Thyroid gland (tissue), 4 donors: ENCODE measurements at regions not wholly inside any gene's neighbourhood (a gene's known extent, or its start where the extent isn't known, plus 50 kb on each side); places are given as distances from the start of the nearest gene placed in this dataset.
"Not testable (repeated sequence)": the region's sequence is repeated elsewhere in the genome, so short reads cannot be mapped to it uniquely, and the experiment has no call there.

ENCODE experiments used
- DNase-seq, 2 donors: peaks; one replicate each; pipeline ENCODE4 v3.0.0-alpha.2; 2019
- H3K27ac ChIP-seq, 3 donors: fragments of 200-600 bp; sonication (generic); 1 replicate in 2 of 3; 2 replicates in 1 of 3; pipeline ENCODE4 v1.5.1; 2016 to 2019; ENCODE audit warnings: mild to moderate bottlenecking in 1 of 3, moderate library complexity in 1 of 3
- H3K27me3 ChIP-seq: fragments of 200-600 bp; sonication (generic); one replicate; pipeline ENCODE4 v1.5.1; 2019
- H3K36me3 ChIP-seq, 2 donors: fragments of 200-600 bp; sonication (generic); one replicate each; pipeline ENCODE4 v1.5.1; 2016 to 2019
- H3K4me1 ChIP-seq, 2 donors: fragments of 200-600 bp; sonication (generic); one replicate each; pipeline ENCODE4 v1.5.1; 2017 to 2019
- H3K4me3 ChIP-seq, 3 donors: fragments of 200-600 bp; sonication (generic); replicated peaks in 1 of 3; 1 replicate in 2 of 3; 2 replicates in 1 of 3; pipeline ENCODE4 v1.5.1; 2016; ENCODE audit warnings: mild to moderate bottlenecking in 1 of 3
- H3K9me3 ChIP-seq: fragments of 200-600 bp; sonication (generic); one replicate; pipeline ENCODE4 v1.5.1; 2017
- POLR2A ChIP-seq, 2 donors: fragments of 450-650 bp; IDR thresholded peaks; one replicate each; pipeline ENCODE4 v1.6.1; 2017; ENCODE audit warnings: antibody characterized with exemption in 2 of 2, mild to moderate bottlenecking in 2 of 2, moderate library complexity in 1 of 2
- WGBS, 2 donors: methylation state at CpG; one replicate each; pipeline ENCODE4 v1.1.5; 2017; 5-methylcytosine and 5-hydroxymethylcytosine counted together
- intact Hi-C: fragments of 100-400 bp; cut with DNase I; formaldehyde crosslinking; loops from one replicate; pipeline ENCODE4 v1.15.1; 2023
- TF ChIP-seq, protein P1 (sequence below), 6 experiments: fragments of 200-600 bp in 3 of 6; fragments of 450-650 bp in 3 of 6; sonication (generic) in 3 of 6; IDR thresholded peaks; one replicate each; pipeline ENCODE4 v1.5.1; 2016 to 2019; ENCODE audit warnings: antibody characterized with exemption in 6 of 6, mild to moderate bottlenecking in 2 of 6, inconsistent platforms in 1 of 6, moderate library complexity in 1 of 6

DNA sequence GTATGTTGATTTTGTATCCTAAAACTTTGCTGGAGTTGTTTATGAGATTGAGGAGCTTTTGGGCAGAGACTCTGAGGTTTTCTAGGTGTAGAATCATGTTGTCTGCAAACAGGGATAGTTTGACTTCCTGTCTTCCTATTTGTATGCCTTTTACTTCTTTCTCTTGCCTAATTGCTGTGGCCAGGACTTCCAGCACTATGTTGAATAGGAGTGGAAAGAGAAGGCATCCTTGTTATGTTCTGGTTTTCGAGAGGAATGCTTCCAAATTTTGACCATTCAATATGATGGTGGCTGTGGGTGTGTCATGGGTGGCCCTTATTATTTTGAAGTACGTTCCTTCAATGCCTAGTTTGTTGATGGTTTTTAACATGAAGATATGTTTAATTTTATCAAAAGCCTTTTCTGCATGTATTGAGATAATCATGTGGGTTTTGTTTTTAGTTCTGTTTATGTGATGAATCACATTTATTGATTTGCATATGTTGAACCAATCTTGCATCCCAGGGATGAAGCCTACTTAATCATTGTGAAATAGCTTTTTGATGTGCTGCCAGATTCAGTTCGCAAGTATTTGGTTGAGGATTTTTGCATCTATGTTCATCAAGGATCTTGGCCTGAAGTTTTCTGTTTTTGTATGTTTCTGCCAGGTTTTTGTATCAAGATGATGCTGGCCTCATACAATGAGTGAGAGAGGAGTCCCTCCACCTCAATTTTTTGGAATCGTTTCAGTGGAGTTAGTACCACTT is 188.1 kb downstream of the MINAR1 start:
- no peak for TF ChIP-seq POLR2A (IDR thresholded peaks at IDR 0.05)
- TF ChIP-seq, protein P1, sequence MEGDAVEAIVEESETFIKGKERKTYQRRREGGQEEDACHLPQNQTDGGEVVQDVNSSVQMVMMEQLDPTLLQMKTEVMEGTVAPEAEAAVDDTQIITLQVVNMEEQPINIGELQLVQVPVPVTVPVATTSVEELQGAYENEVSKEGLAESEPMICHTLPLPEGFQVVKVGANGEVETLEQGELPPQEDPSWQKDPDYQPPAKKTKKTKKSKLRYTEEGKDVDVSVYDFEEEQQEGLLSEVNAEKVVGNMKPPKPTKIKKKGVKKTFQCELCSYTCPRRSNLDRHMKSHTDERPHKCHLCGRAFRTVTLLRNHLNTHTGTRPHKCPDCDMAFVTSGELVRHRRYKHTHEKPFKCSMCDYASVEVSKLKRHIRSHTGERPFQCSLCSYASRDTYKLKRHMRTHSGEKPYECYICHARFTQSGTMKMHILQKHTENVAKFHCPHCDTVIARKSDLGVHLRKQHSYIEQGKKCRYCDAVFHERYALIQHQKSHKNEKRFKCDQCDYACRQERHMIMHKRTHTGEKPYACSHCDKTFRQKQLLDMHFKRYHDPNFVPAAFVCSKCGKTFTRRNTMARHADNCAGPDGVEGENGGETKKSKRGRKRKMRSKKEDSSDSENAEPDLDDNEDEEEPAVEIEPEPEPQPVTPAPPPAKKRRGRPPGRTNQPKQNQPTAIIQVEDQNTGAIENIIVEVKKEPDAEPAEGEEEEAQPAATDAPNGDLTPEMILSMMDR (IDR thresholded peaks at IDR 0.05) = no peak
- H3K36me3 ChIP-seq = no peaks in the 10 kb centered on the region
- no peak for DNase-seq

DNA sequence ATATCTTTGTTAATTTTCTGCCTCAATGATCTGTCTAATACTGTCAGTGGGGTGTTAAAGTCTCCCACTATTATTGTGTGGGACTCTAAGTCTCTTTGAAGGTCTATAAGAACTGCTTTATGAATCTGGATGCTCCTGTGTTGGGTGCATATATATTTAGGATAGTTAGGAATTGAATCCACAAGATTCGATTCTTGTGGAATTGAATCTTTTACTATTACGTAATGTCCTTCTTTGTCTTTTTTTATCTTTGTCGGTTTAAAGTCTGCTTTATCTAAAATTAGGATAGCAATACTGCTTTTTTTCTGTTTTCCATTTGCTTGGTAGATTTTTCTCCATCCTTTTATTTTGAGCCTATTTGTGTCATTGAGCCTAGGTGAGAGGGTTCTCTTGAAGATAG is 189.7 kb downstream of the MINAR1 start:
- intact Hi-C loops, DNase-seq, H3K36me3 ChIP-seq, H3K27ac ChIP-seq, H3K9me3 ChIP-seq, H3K27me3 ChIP-seq, H3K4me1 ChIP-seq, H3K4me3 ChIP-seq: not testable (repeated sequence)
- 92 to 93% methylated on average over 3 of the region's 3 CpGs for WGBS, 2 donors

More for the DNA sequence above, 188.1 kb downstream of the MINAR1 start:
- no peak overlapping the region for H3K27ac ChIP-seq
- no peaks in the 10 kb centered on the region for H3K9me3 ChIP-seq
- 72 to 85% methylated on average over 4 of the region's 4 CpGs for WGBS, 2 donors
- no peaks in the 10 kb centered on the region for H3K4me1 ChIP-seq
- intact Hi-C loops = no loop called here
- H3K4me3 ChIP-seq = no peak overlapping the region
- no peaks in the 10 kb centered on the region for H3K27me3 ChIP-seq

DNA sequence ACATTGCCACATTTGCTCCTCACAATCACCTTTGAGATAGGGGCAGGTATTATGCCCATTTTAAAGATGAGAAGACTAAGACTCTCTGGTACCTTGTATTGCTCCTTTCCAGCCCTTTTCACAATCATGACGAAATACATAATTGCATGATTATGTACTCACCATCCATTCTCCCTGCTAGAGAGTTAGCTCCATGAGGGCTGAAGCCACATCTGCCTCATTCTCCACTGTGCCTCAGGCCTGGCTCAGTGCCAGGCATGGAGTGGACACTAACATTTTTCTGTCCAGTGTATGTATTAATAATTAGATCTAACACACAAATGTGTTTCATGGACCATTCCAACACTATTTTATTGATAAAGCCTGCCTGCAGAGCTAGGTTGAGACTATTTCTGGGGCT is 191.4 kb downstream of the MINAR1 start:
- H3K4me3 ChIP-seq = no peak overlapping the region
- 86 to 94% methylated on average over 1 of the region's 1 CpG for WGBS, 2 donors
- intact Hi-C loops = no loop called here
- no peaks in the 10 kb centered on the region for H3K4me1 ChIP-seq
- no peak for DNase-seq
- TF ChIP-seq, protein P1 (IDR thresholded peaks at IDR 0.05) = no peak
- no peak overlapping the region for H3K27ac ChIP-seq
- no peaks in the 10 kb centered on the region for H3K27me3 ChIP-seq
- H3K36me3 ChIP-seq = no peaks in the 10 kb centered on the region
- H3K9me3 ChIP-seq = no peaks in the 10 kb centered on the region

DNA sequence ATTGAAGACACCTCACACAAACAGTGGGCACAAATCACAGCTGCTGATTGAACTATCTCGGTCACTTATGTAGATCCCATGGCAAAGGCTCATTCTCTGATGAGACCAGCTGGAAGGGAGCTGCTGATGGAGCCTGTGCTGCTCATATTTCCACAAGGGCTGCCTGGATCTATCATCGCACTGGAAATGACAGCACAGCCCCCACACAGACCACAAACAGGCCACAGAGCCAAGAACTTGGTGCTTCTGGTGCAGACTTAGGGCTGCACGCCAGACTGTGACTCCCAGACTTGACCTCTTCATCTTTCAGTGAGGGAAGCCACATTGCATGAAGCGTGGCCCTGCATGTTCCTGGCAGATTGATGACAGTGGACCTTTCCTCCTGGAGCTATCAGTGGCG is 197.6 kb downstream of the MINAR1 start:
- Histone ChIP-seq H3K27ac (no peak overlapping the region), H3K36me3 (no peaks in the 10 kb centered on the region), H3K4me3 (no peak overlapping the region), H3K9me3 (no peaks in the 10 kb centered on the region), H3K27me3 (no peaks in the 10 kb centered on the region), H3K4me1 (no peaks in the 10 kb centered on the region)
- no peak for DNase-seq
- 73 to 85% methylated on average over 5 of the region's 5 CpGs for WGBS, 2 donors
- TF ChIP-seq, protein P1 (IDR thresholded peaks at IDR 0.05) = no peak
- no peak for TF ChIP-seq POLR2A (IDR thresholded peaks at IDR 0.05)
- intact Hi-C loops = no loop called here

DNA sequence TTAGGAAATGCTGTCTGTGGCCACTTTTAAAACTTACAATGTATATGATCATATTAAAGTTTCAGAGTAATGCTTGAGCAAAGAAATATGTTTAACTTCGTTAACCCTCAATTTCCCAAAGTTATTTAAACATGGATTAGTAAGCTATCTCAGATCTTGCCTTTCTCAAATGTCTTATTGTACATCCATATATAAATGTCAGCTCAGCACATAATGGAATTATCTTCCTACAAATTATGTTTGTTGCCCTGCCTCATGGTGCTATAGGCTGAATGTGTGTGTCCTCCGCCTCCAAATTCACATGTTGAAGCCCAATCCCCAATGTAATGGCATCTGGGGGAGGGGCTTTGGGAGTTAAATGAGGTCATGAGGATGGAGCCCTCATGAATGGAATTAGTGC is 200.3 kb downstream of the MINAR1 start:
- H3K27me3 ChIP-seq = no peaks in the 10 kb centered on the region
- TF ChIP-seq, protein P1 (IDR thresholded peaks at IDR 0.05) = no peak
- no peak for TF ChIP-seq POLR2A (IDR thresholded peaks at IDR 0.05)
- no peak overlapping the region for H3K27ac ChIP-seq
- intact Hi-C loops = no loop called here
- H3K4me3 ChIP-seq = no peak overlapping the region
- no peaks in the 10 kb centered on the region for H3K9me3 ChIP-seq
- no peaks in the 10 kb centered on the region for H3K4me1 ChIP-seq
- no peaks in the 10 kb centered on the region for H3K36me3 ChIP-seq
- no peak for DNase-seq
- 84 to 92% methylated on average over 2 of the region's 2 CpGs for WGBS, 2 donors
